GM13977 (cell line): ENCODE measurements at regions not wholly inside any gene's neighbourhood (a gene's known extent, or its start where the extent isn't known, plus 50 kb on each side); places are given as distances from the start of the nearest gene placed in this dataset.

ENCODE experiments used
- DNase-seq: peaks from one replicate; pipeline ENCODE4 v3.0.0; 2012; ENCODE audit warnings: low spot score
- CTCF ChIP-seq: IDR thresholded peaks from 2 replicates; pipeline ENCODE4 v1.5.1; 2012; ENCODE audit warnings: mild to moderate bottlenecking, control low read depth; ENCODE audit not compliant: insufficient read depth; ENCODE audit errors: extremely low read depth, missing control alignments
- in situ Hi-C: fragments of 300-500 bp; cut with MboI; formaldehyde crosslinking; loops from one replicate; pipeline ENCODE4 v1.12.0; 2022; ENCODE audit warnings: low sequenced_read_pairs, low pct_unique_long_range_greater_than_20kb, mixed read lengths, inconsistent platforms; ENCODE audit not compliant: unreplicated experiment

DNA sequence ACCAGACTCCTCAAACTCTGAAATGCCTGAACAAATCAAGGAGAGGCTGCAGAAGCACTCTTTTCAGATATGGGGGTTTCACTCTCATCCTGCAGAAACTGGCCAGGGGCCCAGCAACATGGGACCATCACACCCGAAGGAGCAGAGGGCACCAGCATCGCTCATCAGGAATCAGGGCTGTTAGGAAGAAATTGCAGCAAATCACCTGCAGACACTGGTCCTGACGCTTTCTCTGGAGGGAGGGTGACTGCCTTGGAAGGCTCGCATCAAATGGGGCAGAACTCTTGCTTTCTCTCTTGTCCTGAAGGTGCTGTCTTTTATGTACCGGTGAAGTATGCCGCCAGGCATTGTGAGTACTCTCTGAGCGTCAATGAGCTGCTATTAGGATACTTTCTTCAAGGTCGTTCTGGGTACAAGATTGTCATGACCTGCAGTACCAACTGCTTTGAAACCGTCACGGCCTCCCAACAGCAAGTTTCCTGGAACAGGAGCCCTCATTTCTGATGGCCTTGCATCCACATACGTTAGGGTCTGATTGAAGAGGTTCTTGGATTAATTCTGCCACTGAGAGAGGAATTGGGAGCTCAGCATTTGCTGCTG, 155.7 kb upstream of the SOX1 start:
- DNase-seq: no peak
- TF ChIP-seq CTCF: no peak
- in situ Hi-C loops: no loop called here

DNA sequence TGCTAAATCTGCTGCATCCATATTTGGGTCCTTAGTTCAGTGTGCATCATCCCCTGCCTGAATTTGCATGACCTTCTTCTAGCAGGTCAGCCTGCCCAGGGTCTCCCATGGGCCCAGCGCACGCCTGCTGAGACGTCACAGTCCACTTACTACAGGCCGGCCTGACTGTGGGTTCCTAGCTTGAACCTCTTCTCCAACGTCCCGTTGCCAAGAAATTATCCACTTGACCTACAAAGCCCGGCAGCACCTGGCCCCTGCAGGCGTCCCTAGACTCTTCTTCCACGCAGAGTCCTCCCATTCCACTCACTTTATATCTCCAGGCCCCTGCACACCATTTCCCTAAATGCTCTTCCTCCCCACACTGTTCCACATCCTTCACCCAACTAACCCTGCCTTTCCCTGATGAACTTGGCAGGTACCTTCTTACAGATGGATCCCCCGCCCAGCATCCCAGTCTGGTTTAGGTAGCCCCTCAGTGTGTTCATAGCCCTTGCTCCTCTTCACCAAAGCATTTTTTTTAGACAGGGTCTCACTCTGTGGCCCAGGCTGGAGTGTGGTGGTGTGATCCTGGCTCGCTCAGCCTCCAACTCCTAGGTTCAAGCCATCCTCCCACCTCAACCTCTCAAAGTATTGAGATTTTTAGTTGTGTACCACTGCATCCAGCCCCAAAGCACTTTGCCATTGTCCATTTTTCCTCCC, 155.0 kb upstream of the SOX1 start:
- no peak for DNase-seq
- no peak for TF ChIP-seq CTCF
- in situ Hi-C loops: no loop called here

GRCh38 chr13:111912453-111912866, 154.5 kb upstream of the SOX1 start:
- in situ Hi-C loops: no loop called here
- TF ChIP-seq CTCF: no peak
- no peak for DNase-seq

GRCh38 chr13:111912991-111913760, 153.8 kb upstream of the SOX1 start:
- DNase-seq: no peak
- TF ChIP-seq CTCF: no peak
- in situ Hi-C loops: no loop called here

DNA sequence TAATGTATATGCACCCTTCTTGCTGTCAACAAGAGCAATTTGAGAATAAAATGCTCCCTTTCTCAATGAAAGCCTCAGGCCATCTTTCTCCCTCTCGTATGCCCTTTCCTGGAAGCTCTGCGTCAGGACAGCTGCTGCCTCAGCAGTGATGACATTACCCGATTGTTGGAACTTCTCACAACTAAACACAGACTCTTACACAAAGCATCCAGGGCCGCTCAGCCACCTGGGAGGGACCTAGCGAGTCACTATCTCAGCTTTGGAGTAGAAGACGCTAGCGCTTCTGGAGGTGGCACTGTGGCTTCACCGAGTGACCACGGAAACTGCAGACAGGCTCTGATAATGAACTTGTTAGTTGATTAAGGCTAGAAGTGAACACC, 153.2 kb upstream of the SOX1 start:
- no peak for DNase-seq
- no peak for TF ChIP-seq CTCF
- in situ Hi-C loops: no loop called here

GRCh38 chr13:111914241-111915103, 152.5 kb upstream of the SOX1 start:
- in situ Hi-C loops: no loop called here
- no peak for TF ChIP-seq CTCF

More at GRCh38 chr13:111914241-111915103, 152.5 kb upstream of the SOX1 start:
- no peak for DNase-seq
